ENCODE measurements at regions not wholly inside any gene's neighbourhood (a gene's known extent, or its start where the extent isn't known, plus 50 kb on each side); places are given as distances from the start of the nearest gene placed in this dataset.
"Not testable (repeated sequence)": the region's sequence is repeated elsewhere in the genome, so short reads cannot be mapped to it uniquely, and the experiment has no call there.

DNA sequence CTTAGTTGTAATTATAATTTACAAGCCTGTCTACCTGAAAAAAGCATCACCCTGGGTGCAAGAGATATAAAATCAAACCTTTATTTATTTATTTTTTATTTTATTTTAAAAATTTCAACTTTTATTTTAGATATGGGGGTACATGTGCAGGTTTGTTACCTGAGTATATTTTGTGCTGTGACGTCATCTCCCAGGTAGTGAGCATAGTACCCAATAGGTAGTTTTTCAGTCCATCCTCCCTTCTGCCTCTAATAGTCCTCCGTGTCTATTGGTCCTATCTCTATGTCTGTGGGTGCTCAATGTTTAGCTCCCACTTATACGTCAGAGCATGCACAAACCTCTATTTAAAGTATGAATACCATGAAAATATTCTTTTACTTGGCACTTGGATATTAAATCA lies 1846.3 kb downstream of the KHDRBS2 start:
- TF ChIP-seq EZH2phosphoT487 (IDR thresholded peaks at IDR 0.05; ENCODE audit: low read depth, severe bottlenecking, unreplicated experiment) = not testable (repeated sequence)
- TF ChIP-seq, protein P1, sequence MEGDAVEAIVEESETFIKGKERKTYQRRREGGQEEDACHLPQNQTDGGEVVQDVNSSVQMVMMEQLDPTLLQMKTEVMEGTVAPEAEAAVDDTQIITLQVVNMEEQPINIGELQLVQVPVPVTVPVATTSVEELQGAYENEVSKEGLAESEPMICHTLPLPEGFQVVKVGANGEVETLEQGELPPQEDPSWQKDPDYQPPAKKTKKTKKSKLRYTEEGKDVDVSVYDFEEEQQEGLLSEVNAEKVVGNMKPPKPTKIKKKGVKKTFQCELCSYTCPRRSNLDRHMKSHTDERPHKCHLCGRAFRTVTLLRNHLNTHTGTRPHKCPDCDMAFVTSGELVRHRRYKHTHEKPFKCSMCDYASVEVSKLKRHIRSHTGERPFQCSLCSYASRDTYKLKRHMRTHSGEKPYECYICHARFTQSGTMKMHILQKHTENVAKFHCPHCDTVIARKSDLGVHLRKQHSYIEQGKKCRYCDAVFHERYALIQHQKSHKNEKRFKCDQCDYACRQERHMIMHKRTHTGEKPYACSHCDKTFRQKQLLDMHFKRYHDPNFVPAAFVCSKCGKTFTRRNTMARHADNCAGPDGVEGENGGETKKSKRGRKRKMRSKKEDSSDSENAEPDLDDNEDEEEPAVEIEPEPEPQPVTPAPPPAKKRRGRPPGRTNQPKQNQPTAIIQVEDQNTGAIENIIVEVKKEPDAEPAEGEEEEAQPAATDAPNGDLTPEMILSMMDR (IDR thresholded peaks at IDR 0.05; ENCODE audit: poor library complexity) = not testable (repeated sequence)

Data from hepatocyte (in vitro differentiated cells).